HepG2 (cell line): ENCODE measurements at regions not wholly inside any gene's neighbourhood (a gene's known extent, or its start where the extent isn't known, plus 50 kb on each side); places are given as distances from the start of the nearest gene placed in this dataset.

ENCODE experiments used
- ATAC-seq: fragments of 200-7000 bp; cut with Tn5 transposase; 3 replicates; pipeline ENCODE4 v1.9.1; 2020; ENCODE audit warnings: mild to moderate bottlenecking, moderate library complexity
- BruUV-seq: library from RNA; stranded (reverse); fragments of 400-500 nt; replicated peaks from 2 replicates; lab custom pipeline; 2021; lab: Mats Ljungman, UMichigan
- CTCF ChIA-PET: fragments of 300-600 bp; formaldehyde crosslinking; extraction: SDS; loops from one replicate; lab custom pipeline; 2021; ENCODE audit warnings: low total read pairs, inconsistent platforms, low intra/inter-chr PET ratio; lab: Yijun Ruan, JAX
- POLR2A ChIA-PET: fragments of 350-600 bp; sonication (Branson Sonifier 250); formaldehyde crosslinking; loops from one replicate; lab custom pipeline; 2020; ENCODE audit warnings: antibody characterized with exemption, inconsistent platforms; lab: Yijun Ruan, JAX
- DNase-seq: peaks from one replicate; pipeline ENCODE4 v3.0.0-alpha.2; 2015; ENCODE audit warnings: low spot score
- FAIRE-seq: peaks from 3 replicates; lab custom pipeline; 2011; peaks lifted over from hg19 to GRCh38; lab: Jason Lieb, UNC
- H2AFZ ChIP-seq: one replicate; pipeline ENCODE4 v1.6.1; 2011; ENCODE audit warnings: low read length, inconsistent platforms
- H3K27ac ChIP-seq: fragments of 300-600 bp; 3 replicates; pipeline ENCODE4 v1.8.0; 2011; ENCODE audit warnings: mixed run types, mild to moderate bottlenecking, mixed read lengths, low read length, inconsistent platforms; ENCODE audit not compliant: insufficient read depth; ENCODE audit errors: extremely low read length
- H3K27me3 ChIP-seq, 2 experiments: fragments of 200-600 bp in 1 of 2; 2 replicates in 1 of 2; 3 replicates in 1 of 2; pipeline versions ENCODE4 v1.6.0 to v1.8.0; 2011; ENCODE audit warnings: low read length in 2 of 2, mild to moderate bottlenecking in 2 of 2, moderate library complexity in 2 of 2, inconsistent platforms in 1 of 2; ENCODE audit not compliant: insufficient read depth in 2 of 2, control insufficient read depth in 1 of 2
- H3K36me3 ChIP-seq, 2 experiments: fragments of 200-600 bp in 1 of 2; replicated peaks in 1 of 2; 2 replicates in 1 of 2; 3 replicates in 1 of 2; pipeline versions ENCODE4 v1.5.1 to v1.8.0; 2011; ENCODE audit warnings: low read length in 2 of 2, inconsistent platforms in 1 of 2; ENCODE audit not compliant: insufficient read depth in 2 of 2, control insufficient read depth in 1 of 2
- H3K4me1 ChIP-seq: 2 replicates; pipeline ENCODE4 v1.5.1; 2012; ENCODE audit warnings: low read length, inconsistent platforms; ENCODE audit not compliant: insufficient read depth
- H3K4me2 ChIP-seq: 2 replicates; pipeline ENCODE4 v1.6.0; 2011; ENCODE audit warnings: low read depth, low read length, inconsistent platforms
- H3K4me3 ChIP-seq, 3 experiments: fragments of 200-600 bp in 1 of 3; sonication (generic), shearing (Covaris generic) in 1 of 3; replicated peaks in 1 of 3; 2 replicates each; pipeline ENCODE4 v1.5.1; 2011 to 2016; ENCODE audit warnings: low read length in 3 of 3, inconsistent platforms in 2 of 3, low read depth in 2 of 3, mild to moderate bottlenecking in 2 of 3, control low read depth in 1 of 3, mixed read lengths in 1 of 3; ENCODE audit not compliant: insufficient read depth in 1 of 3
- H3K79me2 ChIP-seq: one replicate; pipeline ENCODE4 v1.6.1; 2011; ENCODE audit warnings: low read length, inconsistent platforms; ENCODE audit not compliant: insufficient read depth
- H3K9ac ChIP-seq: 2 replicates; pipeline ENCODE4 v1.6.0; 2011; ENCODE audit warnings: mild to moderate bottlenecking, low read depth, low read length, inconsistent platforms; ENCODE audit not compliant: insufficient read depth
- H3K9me3 ChIP-seq: 2 replicates; pipeline ENCODE4 v1.5.1; 2012; ENCODE audit warnings: mild to moderate bottlenecking, low read length
- H4K20me1 ChIP-seq: 2 replicates; pipeline ENCODE4 v1.6.0; 2011; ENCODE audit warnings: inconsistent platforms, mild to moderate bottlenecking, low read length, moderate library complexity; ENCODE audit not compliant: insufficient read depth
- ATF1 ChIP-seq: IDR thresholded peaks from 2 replicates; pipeline ENCODE4 v1.6.1; 2016; ENCODE audit warnings: mild to moderate bottlenecking, control low read depth
- GATAD1 ChIP-seq: IDR thresholded peaks from 2 replicates; pipeline ENCODE4 v1.6.1; 2016; ENCODE audit warnings: missing genetic modification reagents, missing compliant biosample characterization
- HOXA3 ChIP-seq: sonication (generic); formaldehyde crosslinking; IDR thresholded peaks from 2 replicates; pipeline ENCODE4 v1.5.0; 2020; ENCODE audit warnings: missing genetic modification reagents
- HOXA7 ChIP-seq: sonication (generic); formaldehyde crosslinking; IDR thresholded peaks from 2 replicates; pipeline ENCODE4 v1.8.1; 2022; ENCODE audit warnings: mild to moderate bottlenecking, missing genetic modification reagents, moderate library complexity
- MIXL1 ChIP-seq: IDR thresholded peaks from 2 replicates; pipeline ENCODE4 v1.6.1; 2016
- MYPOP ChIP-seq: sonication (generic); formaldehyde crosslinking; IDR thresholded peaks from 2 replicates; pipeline ENCODE4 v1.8.1; 2023; ENCODE audit warnings: mild to moderate bottlenecking, moderate library complexity, missing genetic modification reagents
- NR1H2 ChIP-seq: sonication (generic); formaldehyde crosslinking; IDR thresholded peaks from 2 replicates; pipeline ENCODE4 v1.8.1; 2022; ENCODE audit warnings: low read depth, missing genetic modification reagents, borderline replicate concordance
- ONECUT2 ChIP-seq: sonication (generic); formaldehyde crosslinking; IDR thresholded peaks from 2 replicates; pipeline ENCODE4 v1.4.0; 2020; ENCODE audit warnings: missing genetic modification reagents
- PBX2 ChIP-seq: IDR thresholded peaks from 2 replicates; pipeline ENCODE4 v1.6.1; 2016; ENCODE audit warnings: control low read depth
- SETDB1 ChIP-seq: sonication (generic); formaldehyde crosslinking; IDR thresholded peaks from 2 replicates; pipeline ENCODE4 v1.5.1; 2020; ENCODE audit warnings: missing genetic modification reagents, mild to moderate bottlenecking, borderline replicate concordance
- TOE1 ChIP-seq: sonication (generic); formaldehyde crosslinking; IDR thresholded peaks from 2 replicates; pipeline ENCODE4 v1.4.0; 2020; ENCODE audit warnings: mild to moderate bottlenecking, missing genetic modification reagents
- ZNF143 ChIP-seq: sonication (generic); formaldehyde crosslinking; IDR thresholded peaks from 2 replicates; pipeline ENCODE4 v1.4.0; 2020; ENCODE audit warnings: missing genetic modification reagents
- ZNF333 ChIP-seq: sonication (generic); formaldehyde crosslinking; IDR thresholded peaks from 2 replicates; pipeline ENCODE4 v1.4.0; 2020; ENCODE audit warnings: mild to moderate bottlenecking, missing genetic modification reagents, borderline replicate concordance
- ZNF543 ChIP-seq: sonication (generic); formaldehyde crosslinking; IDR thresholded peaks from 2 replicates; pipeline ENCODE4 v1.4.0; 2020; ENCODE audit warnings: mild to moderate bottlenecking, missing genetic modification reagents
- ZNF672 ChIP-seq: sonication (generic); formaldehyde crosslinking; IDR thresholded peaks from 2 replicates; pipeline ENCODE4 v1.8.1; 2022; ENCODE audit warnings: missing genetic modification reagents
- ZNF776 ChIP-seq: sonication (generic); formaldehyde crosslinking; IDR thresholded peaks from 2 replicates; pipeline ENCODE4 v1.4.0; 2020; ENCODE audit warnings: mild to moderate bottlenecking, missing genetic modification reagents
- WGBS: methylation state at CpG from one replicate; pipeline ENCODE4 v1.1.6; 2017; ENCODE audit warnings: low lambda C conversion rate; 5-methylcytosine and 5-hydroxymethylcytosine counted together
- in situ Hi-C: cut with HindIII; loops from 2 replicates; pipeline ENCODE4 v1.10.0; 2017; ENCODE audit warnings: low pct_unique_long_range_greater_than_20kb; ENCODE audit not compliant: extremely low pct_ligation_motif_present
- intact Hi-C: fragments of 100-400 bp; cut with micrococcal nuclease; formaldehyde crosslinking; loops from one replicate; pipeline ENCODE4 v1.10.0; 2022; ENCODE audit not compliant: unreplicated experiment
- TF ChIP-seq, protein P1 (sequence below): sonication (generic); formaldehyde crosslinking; IDR thresholded peaks from 2 replicates; pipeline ENCODE4 v1.8.0; 2022; ENCODE audit warnings: mild to moderate bottlenecking, missing genetic modification reagents, borderline replicate concordance
- TF ChIP-seq, protein P2 (sequence below): sonication (generic); formaldehyde crosslinking; IDR thresholded peaks from 2 replicates; pipeline ENCODE4 v1.5.0; 2020; ENCODE audit warnings: missing genetic modification reagents

DNA sequence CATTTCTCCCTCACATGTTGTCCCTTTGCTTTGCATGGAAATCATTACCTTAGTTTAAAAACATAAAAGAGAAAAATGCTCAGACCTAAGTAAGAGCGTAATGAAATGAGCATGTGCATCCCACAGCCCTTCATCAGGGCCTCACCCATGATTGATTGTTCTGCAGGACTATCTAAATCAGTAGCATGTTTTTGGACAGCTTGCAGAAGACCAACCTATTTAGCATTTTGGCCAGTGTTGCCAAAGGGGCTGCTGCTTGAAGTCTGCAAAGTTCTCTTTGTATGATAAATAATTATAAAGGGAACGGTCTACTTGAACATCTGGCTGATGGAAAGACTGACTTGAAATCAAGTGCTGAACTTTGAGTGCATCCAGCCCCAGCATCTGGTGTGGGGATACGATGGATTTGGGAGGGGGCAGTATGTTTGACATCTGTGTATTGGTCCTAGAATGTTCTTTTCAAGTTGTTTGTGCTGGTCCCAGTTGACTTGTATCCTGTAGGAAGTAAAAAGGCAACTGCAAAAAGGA is 76.1 kb upstream of the LIMCH1 start:
- intact Hi-C loops = no loop called here
- no peaks in the 10 kb centered on the region for H3K79me2 ChIP-seq
- POLR2A ChIA-PET = no interaction called here
- no peak overlapping the region for H3K9ac ChIP-seq
- no peaks in the 10 kb centered on the region for H3K36me3 ChIP-seq
- TF ChIP-seq, protein P1, sequence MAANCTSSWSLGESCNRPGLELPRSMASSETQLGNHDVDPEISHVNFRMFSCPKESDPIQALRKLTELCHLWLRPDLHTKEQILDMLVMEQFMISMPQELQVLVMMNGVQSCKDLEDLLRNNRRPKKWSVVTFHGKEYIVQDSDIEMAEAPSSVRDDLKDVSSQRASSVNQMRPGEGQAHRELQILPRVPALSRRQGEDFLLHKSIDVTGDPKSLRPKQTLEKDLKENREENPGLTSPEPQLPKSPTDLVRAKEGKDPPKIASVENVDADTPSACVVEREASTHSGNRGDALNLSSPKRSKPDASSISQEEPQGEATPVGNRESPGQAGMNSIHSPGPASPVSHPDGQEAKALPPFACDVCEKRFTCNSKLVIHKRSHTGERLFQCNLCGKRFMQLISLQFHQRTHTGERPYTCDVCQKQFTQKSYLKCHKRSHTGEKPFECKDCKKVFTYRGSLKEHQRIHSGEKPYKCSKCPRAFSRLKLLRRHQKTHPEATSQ (CRISPR knock-in tag) = no peak
- TF ChIP-seq ONECUT2 (CRISPR knock-in tag) (no peak), PBX2 (CRISPR knock-in tag) (no peak), NR1H2 (CRISPR knock-in tag) (no peak), SETDB1 (no peak), ZNF333 (CRISPR knock-in tag) (no peak), TOE1 (CRISPR knock-in tag) (no peak), MIXL1 (CRISPR knock-in tag) (no peak), ZNF543 (CRISPR knock-in tag) (no peak), MYPOP (CRISPR knock-in tag) (no peak), GATAD1 (CRISPR knock-in tag) (no peak), ZNF672 (no peak), ZNF776 (CRISPR knock-in tag) (no peak), HOXA3 (no peak), ATF1 (CRISPR knock-in tag) (no peak), ZNF143 (CRISPR knock-in tag) (no peak), HOXA7 (CRISPR knock-in tag) (no peak)
- TF ChIP-seq, protein P2, sequence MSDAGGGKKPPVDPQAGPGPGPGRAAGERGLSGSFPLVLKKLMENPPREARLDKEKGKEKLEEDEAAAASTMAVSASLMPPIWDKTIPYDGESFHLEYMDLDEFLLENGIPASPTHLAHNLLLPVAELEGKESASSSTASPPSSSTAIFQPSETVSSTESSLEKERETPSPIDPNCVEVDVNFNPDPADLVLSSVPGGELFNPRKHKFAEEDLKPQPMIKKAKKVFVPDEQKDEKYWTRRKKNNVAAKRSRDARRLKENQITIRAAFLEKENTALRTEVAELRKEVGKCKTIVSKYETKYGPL (CRISPR knock-in tag) = no peak
- TF ChIP-seq, all 625 proteins: peak for 0
- 4% methylated on average over 3 of the region's 3 CpGs for WGBS
- CTCF ChIA-PET = no interaction called here
- FAIRE-seq (no peak), ATAC-seq (no peak), DNase-seq (no peak)
- Histone ChIP-seq H3K27ac (no peak overlapping the region), H3K27me3 (no peaks in the 10 kb centered on the region), H3K4me3 (no peak overlapping the region), H3K4me1 (no peaks in the 10 kb centered on the region), H4K20me1 (no peaks in the 10 kb centered on the region), H3K4me2 (no peak overlapping the region), H2AFZ (no peak overlapping the region), H3K9me3 (no peaks in the 10 kb centered on the region)
- in situ Hi-C loops = no loop called here
- BruUV-seq = no TSS peak
